HL-60 (cell line): ENCODE measurements at regions not wholly inside any gene's neighbourhood (a gene's known extent, or its start where the extent isn't known, plus 50 kb on each side); places are given as distances from the start of the nearest gene placed in this dataset.

Source experiments
- CTCF ChIP-seq: IDR thresholded peaks from one replicate; pipeline ENCODE4 v1.5.1; 2011; ENCODE audit warnings: low read length, control low read depth, inconsistent platforms; ENCODE audit not compliant: insufficient read depth
- GABPA ChIP-seq: IDR thresholded peaks from 2 replicates; pipeline ENCODE4 v1.6.1; 2012; ENCODE audit warnings: low read depth
- POLR2AphosphoS5 ChIP-seq: IDR thresholded peaks from 2 replicates; pipeline ENCODE4 v1.6.1; 2012; ENCODE audit warnings: low read depth

DNA sequence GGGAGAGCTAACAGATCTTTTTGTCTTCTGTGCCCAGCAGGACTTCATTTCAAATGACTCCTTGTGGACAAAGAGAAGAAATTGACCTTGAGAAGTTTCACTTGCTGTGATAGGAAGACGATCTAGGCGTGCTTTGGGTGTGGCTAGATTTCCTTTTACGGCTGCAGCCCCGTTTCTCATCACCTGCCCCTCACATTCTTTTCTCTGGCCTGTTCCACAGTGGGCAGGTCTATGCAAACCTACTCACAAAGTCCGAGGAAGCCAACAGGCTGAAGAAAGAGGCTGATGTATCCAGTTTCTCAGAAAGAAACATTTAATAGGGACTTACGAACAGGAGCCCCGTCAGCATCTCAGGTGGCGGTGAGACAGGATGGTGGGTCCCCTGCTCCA is 231.8 kb downstream of the FGF9 start:
- TF ChIP-seq CTCF (no peak), POLR2AphosphoS5 (no peak), GABPA (no peak)
